Left lung (tissue), 4 donors: ENCODE measurements at regions not wholly inside any gene's neighbourhood (a gene's known extent, or its start where the extent isn't known, plus 50 kb on each side); places are given as distances from the start of the nearest gene placed in this dataset.
A peak's percentile ranks its signal among the peaks of the same experiment; 100 is the strongest.
"Not testable (repeated sequence)": the region's sequence is repeated elsewhere in the genome, so short reads cannot be mapped to it uniquely, and the experiment has no call there.

Experiments used
- ATAC-seq: fragments of 200-7000 bp; cut with Tn5 transposase; one replicate; pipeline ENCODE4 v1.9.1; 2020; ENCODE audit warnings: moderate library complexity
- DNase-seq, 4 donors: peaks; one replicate each; pipeline ENCODE4 v3.0.0-alpha.2; 2013 to 2020
- H3K27ac ChIP-seq, 2 donors: fragments of 200-600 bp; sonication (generic) in 1 of 2; one replicate each; pipeline versions ENCODE4 v1.5.0 to v1.8.0; 2020 to 2021
- H3K27me3 ChIP-seq, 2 donors: fragments of 200-600 bp; sonication (generic) in 1 of 2; one replicate each; pipeline versions ENCODE4 v1.5.0 to v1.8.0; 2020 to 2021
- H3K36me3 ChIP-seq, 2 donors: fragments of 200-600 bp; sonication (generic) in 1 of 2; one replicate each; pipeline versions ENCODE4 v1.5.0 to v1.8.0; 2020 to 2021
- H3K4me1 ChIP-seq, 2 donors: fragments of 200-600 bp; one replicate each; pipeline ENCODE4 v1.8.0; 2021
- H3K4me3 ChIP-seq, 2 donors: fragments of 200-600 bp; sonication (generic) in 1 of 2; one replicate each; pipeline versions ENCODE4 v1.5.0 to v1.8.0; 2020 to 2021; ENCODE audit warnings: mild to moderate bottlenecking in 1 of 2
- H3K9me3 ChIP-seq, 2 donors: fragments of 200-600 bp; sonication (generic) in 1 of 2; one replicate each; pipeline versions ENCODE4 v1.5.0 to v1.8.0; 2020 to 2021
- intact Hi-C, 2 donors: fragments of 100-400 bp; cut with DNase I; formaldehyde crosslinking; loops; one replicate each; pipeline versions ENCODE4 v1.11.2 to v1.14.2; 2022
- TF ChIP-seq, protein P1 (sequence below), 2 donors: fragments of 200-600 bp; sonication (generic) in 1 of 2; IDR thresholded peaks; one replicate each; pipeline versions ENCODE4 v1.5.0 to v1.8.0; 2021; ENCODE audit warnings: antibody characterized with exemption in 2 of 2
- donor health status: DM: no; HTN: yes; CAD: no.
- donor health status: DM: no; HTN: no; CAD: no.

- TF ChIP-seq, protein P1, sequence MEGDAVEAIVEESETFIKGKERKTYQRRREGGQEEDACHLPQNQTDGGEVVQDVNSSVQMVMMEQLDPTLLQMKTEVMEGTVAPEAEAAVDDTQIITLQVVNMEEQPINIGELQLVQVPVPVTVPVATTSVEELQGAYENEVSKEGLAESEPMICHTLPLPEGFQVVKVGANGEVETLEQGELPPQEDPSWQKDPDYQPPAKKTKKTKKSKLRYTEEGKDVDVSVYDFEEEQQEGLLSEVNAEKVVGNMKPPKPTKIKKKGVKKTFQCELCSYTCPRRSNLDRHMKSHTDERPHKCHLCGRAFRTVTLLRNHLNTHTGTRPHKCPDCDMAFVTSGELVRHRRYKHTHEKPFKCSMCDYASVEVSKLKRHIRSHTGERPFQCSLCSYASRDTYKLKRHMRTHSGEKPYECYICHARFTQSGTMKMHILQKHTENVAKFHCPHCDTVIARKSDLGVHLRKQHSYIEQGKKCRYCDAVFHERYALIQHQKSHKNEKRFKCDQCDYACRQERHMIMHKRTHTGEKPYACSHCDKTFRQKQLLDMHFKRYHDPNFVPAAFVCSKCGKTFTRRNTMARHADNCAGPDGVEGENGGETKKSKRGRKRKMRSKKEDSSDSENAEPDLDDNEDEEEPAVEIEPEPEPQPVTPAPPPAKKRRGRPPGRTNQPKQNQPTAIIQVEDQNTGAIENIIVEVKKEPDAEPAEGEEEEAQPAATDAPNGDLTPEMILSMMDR (IDR thresholded peaks at IDR 0.05), result no peak
- Histone ChIP-seq H3K27ac (peak overlapping the region; percentile 58 to 68), H3K4me1 (peaks cover 11 to 17% of the 10 kb centered on the region in 2 donors), H3K9me3 (no peaks in the 10 kb centered on the region), H3K36me3 (no peaks in the 10 kb centered on the region), H3K27me3 (no peaks in the 10 kb centered on the region), H3K4me3 (no peak overlapping the region)
- intact Hi-C loops, result no loop called here
- ATAC-seq (peak; percentile 84), DNase-seq (peak in 2 of 4 donors; percentile 39 to 54)
These were observed 126.9 kb downstream of the DUSP6 start for GRCh38 chr12:89225401-89225800.

DNA sequence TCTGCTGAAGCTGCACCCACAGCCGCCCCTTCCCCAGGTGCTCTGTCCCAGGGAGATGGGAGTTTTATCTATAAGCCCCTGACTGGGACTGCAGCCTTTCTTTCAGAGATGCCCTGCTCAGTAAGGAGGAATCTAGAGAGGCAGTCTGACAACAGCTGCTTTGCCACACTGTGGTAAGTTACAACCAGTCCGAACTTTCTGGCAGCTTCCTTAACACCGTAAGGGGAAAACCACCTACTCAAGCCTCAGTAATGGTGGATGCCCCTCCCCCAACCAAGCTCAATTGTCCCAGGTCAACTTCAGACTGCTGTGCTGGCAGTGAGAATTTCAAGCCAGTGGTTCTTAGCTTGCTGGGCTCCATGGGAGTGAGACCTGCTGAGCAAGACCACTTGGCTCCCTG is 129.7 kb downstream of the DUSP6 start:
- H3K27ac ChIP-seq, ATAC-seq, H3K9me3 ChIP-seq, H3K36me3 ChIP-seq, H3K27me3 ChIP-seq, intact Hi-C loops, H3K4me3 ChIP-seq, DNase-seq: not testable (repeated sequence)
- H3K4me1 ChIP-seq, result peaks cover 11 to 17% of the 10 kb centered on the region in 2 donors

- H3K9me3 ChIP-seq, result no peaks in the 10 kb centered on the region
- no peak overlapping the region for H3K4me3 ChIP-seq
- no peak overlapping the region for H3K27ac ChIP-seq
- intact Hi-C loops, result no loop called here
- no peak for DNase-seq
- ATAC-seq, result no peak
- no peaks in the 10 kb centered on the region for H3K27me3 ChIP-seq
- H3K4me1 ChIP-seq, result peaks cover 0 to 7% of the 10 kb centered on the region in 2 donors
- TF ChIP-seq, protein P1 (IDR thresholded peaks at IDR 0.05), result no peak
- H3K36me3 ChIP-seq, result no peaks in the 10 kb centered on the region
These were observed 134.8 kb downstream of the DUSP6 start for GRCh38 chr12:89217472-89217871.

DNA sequence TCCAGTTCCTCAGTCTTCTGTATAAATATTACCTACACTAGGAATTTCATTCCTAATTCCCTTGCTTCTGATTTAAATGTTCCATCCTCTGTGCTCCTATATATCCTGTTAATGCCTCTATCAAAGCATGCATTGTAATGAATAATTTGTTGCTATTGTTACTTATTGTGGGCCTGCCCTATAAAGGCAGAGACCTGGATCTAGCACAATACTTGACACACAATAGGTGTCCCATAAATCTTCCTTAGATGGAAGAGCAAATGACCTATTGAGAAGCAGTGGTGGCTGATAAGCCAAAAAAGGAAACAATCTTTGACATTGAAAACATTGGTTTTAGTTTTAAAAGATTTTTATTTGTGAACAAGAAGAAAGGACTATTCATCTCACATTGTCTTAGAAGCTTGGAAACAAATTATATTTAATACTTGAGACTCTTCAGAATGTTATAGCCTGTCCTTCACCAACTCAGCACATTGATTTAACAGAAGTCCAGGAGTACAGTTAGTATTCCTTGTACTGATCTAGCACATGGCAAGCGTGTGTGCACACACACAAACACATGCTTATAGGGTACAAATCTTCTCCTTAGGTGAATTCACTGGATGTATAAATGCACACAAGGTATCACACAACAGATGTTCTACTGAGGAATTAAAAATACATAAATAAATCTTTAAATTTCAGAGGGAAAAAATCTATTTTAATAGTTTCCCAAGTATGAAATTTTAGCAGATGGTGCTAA is 135.9 kb downstream of the DUSP6 start:
- H3K9me3 ChIP-seq, result no peaks in the 10 kb centered on the region
- TF ChIP-seq, protein P1 (IDR thresholded peaks at IDR 0.05), result no peak
- DNase-seq (no peak), ATAC-seq (no peak)
- no peak overlapping the region for H3K4me3 ChIP-seq
- H3K27ac ChIP-seq, result no peak overlapping the region
- intact Hi-C loops, result no loop called here
- no peaks in the 10 kb centered on the region for H3K27me3 ChIP-seq
- peaks cover 0 to 15% of the 10 kb centered on the region in 2 donors for H3K4me1 ChIP-seq
- H3K36me3 ChIP-seq, result no peaks in the 10 kb centered on the region

GRCh38 chr12:89215196-89215595 is 137.1 kb downstream of the DUSP6 start:
- Histone ChIP-seq H3K27me3 (no peaks in the 10 kb centered on the region), H3K9me3 (no peaks in the 10 kb centered on the region), H3K4me3 (no peak overlapping the region), H3K27ac (no peak overlapping the region), H3K4me1 (peaks cover 0 to 15% of the 10 kb centered on the region in 2 donors), H3K36me3 (no peaks in the 10 kb centered on the region)
- TF ChIP-seq, protein P1 (IDR thresholded peaks at IDR 0.05), result no peak
- ATAC-seq (no peak), DNase-seq (no peak)
- intact Hi-C loops, result no loop called here

- no peaks in the 10 kb centered on the region for H3K36me3 ChIP-seq
- H3K4me1 ChIP-seq, result peaks cover 0 to 15% of the 10 kb centered on the region in 2 donors
- H3K27ac ChIP-seq, result no peak overlapping the region
- no peak for ATAC-seq
- H3K9me3 ChIP-seq, result no peaks in the 10 kb centered on the region
- TF ChIP-seq, protein P1 (IDR thresholded peaks at IDR 0.05), result no peak
- DNase-seq, result no peak
- no peaks in the 10 kb centered on the region for H3K27me3 ChIP-seq
- intact Hi-C loops, result no loop called here
- H3K4me3 ChIP-seq, result no peak overlapping the region
These were observed 138.6 kb downstream of the DUSP6 start for GRCh38 chr12:89213747-89214146.
